ENCODE measurements at regions not wholly inside any gene's neighbourhood (a gene's known extent, or its start where the extent isn't known, plus 50 kb on each side); places are given as distances from the start of the nearest gene placed in this dataset.

DNA sequence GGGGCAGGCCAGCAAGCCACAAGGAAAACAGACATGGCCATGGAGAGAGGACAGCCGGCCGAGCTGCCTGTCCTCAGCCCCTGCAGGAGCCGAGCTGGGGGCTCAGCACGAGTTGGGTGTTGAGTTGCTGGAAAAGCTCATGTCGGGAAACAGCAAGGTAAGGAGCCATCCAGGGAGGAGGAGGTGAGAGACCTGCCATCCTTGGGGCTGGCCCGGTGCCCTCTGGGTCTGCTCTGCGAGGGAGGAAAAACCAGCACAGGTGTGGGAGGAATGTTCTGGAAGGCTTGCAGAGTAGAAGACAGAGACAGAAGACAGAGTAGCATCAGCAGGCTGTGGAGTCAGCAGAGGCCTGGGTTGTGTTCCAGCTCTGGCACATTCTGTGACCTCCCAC lies 548.8 kb downstream of the PTPRU start:
- Mint-ChIP-seq H3K4me3 (ENCODE audit: unreplicated experiment) (no peak overlapping the region), H3K36me3 (ENCODE audit: low read depth, unreplicated experiment) (no peaks in the 10 kb centered on the region), H3K9me3 (ENCODE audit: unreplicated experiment) (no peaks in the 10 kb centered on the region), H3K4me1 (ENCODE audit: unreplicated experiment) (no peaks in the 10 kb centered on the region), H3K27ac (ENCODE audit: unreplicated experiment) (no peak overlapping the region), H3K27me3 (ENCODE audit: unreplicated experiment) (peaks cover 3% of the 10 kb centered on the region)
- DNase-seq (ENCODE audit: low spot score): no peak
- TF ChIP-seq, protein P1, sequence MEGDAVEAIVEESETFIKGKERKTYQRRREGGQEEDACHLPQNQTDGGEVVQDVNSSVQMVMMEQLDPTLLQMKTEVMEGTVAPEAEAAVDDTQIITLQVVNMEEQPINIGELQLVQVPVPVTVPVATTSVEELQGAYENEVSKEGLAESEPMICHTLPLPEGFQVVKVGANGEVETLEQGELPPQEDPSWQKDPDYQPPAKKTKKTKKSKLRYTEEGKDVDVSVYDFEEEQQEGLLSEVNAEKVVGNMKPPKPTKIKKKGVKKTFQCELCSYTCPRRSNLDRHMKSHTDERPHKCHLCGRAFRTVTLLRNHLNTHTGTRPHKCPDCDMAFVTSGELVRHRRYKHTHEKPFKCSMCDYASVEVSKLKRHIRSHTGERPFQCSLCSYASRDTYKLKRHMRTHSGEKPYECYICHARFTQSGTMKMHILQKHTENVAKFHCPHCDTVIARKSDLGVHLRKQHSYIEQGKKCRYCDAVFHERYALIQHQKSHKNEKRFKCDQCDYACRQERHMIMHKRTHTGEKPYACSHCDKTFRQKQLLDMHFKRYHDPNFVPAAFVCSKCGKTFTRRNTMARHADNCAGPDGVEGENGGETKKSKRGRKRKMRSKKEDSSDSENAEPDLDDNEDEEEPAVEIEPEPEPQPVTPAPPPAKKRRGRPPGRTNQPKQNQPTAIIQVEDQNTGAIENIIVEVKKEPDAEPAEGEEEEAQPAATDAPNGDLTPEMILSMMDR (IDR thresholded peaks at IDR 0.05; ENCODE audit: unreplicated experiment): no peak

DNA sequence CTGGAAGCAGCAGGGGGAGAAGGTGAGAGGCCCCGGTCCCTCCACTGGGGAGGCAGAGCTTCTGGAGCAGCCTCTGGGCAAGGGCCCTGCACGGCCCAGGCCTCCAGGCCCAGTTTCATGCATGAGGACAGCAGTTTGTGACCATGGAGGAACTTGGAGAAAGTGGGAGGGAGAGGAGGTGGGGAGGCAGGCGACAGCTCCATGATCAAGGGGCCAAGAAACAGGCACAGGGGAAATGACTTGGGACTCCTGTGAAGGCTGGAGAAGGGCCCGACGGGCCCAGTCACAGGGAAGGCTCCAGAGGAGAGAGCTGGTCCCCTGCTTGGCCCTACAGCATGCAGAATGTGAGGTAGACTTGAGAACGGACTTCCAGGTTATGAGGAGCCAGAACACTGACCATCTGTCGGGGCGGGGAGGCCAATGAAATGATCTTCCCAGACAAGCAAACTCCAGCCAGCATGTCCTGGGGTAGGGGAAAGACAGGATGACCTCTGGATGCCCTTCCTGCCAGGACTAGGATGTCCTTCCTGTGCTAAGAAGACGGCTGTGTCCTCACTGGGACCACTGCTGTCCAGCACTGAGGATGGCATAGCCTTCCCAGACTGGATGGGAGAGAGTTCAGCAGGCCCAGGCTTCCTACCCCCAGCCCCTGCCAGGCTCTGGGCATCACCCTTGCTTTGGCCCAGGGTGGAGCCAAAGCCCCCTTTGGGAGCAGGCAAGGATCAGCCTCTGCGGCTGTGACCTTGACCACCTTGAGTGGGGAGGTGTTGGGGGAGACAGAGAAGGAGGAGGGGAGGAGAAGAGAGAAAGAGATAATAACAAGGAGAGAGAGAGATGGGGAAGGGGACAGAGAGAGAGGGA lies 548.2 kb downstream of the PTPRU start:
- Mint-ChIP-seq H3K4me1 (ENCODE audit: unreplicated experiment) (no peaks in the 10 kb centered on the region), H3K27ac (ENCODE audit: unreplicated experiment) (no peak overlapping the region), H3K9me3 (ENCODE audit: unreplicated experiment) (no peaks in the 10 kb centered on the region), H3K4me3 (ENCODE audit: unreplicated experiment) (no peak overlapping the region), H3K27me3 (ENCODE audit: unreplicated experiment) (peaks cover 3% of the 10 kb centered on the region), H3K36me3 (ENCODE audit: low read depth, unreplicated experiment) (no peaks in the 10 kb centered on the region)
- TF ChIP-seq, protein P1 (IDR thresholded peaks at IDR 0.05; ENCODE audit: unreplicated experiment): no peak
- no peak for DNase-seq (ENCODE audit: low spot score)

DNA sequence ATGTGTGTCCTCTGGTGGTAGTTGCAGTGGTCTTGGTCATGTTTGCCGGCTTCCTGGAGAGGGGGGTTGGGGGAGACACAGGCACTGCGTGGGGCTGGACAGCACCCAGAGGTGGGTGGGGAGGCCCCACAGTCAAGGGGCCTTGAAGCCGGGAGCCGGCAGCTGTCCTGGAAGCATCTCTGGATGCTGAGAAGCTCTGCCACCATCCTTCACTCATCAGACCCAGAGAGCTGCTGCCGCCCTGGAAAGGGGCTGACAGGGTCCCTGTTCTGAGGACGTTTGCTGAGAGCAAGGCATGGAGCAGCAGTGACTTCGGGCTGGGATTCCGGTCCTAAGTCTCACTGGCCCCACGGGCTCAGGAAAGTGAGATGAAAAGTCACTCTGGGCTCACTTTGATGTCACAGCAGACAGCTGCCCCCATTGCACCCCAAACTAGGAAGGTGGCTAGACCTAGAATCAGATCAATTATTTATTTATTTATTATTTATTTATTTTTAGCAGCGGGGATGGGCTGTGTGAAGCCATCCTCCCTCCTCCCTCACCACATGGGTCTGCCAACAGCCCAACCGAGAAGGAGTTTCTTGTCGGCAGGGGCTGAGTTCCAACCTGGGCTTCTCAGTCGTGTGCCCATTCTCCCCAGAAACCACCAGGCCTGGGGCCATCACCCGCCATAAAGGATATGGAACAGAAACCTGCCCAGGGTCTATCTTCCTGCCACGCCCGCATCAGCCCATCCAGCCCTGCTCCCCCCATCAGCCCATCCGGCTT lies 547.4 kb downstream of the PTPRU start:
- Mint-ChIP-seq H3K9me3 (ENCODE audit: unreplicated experiment) (no peaks in the 10 kb centered on the region), H3K36me3 (ENCODE audit: low read depth, unreplicated experiment) (no peaks in the 10 kb centered on the region), H3K27me3 (ENCODE audit: unreplicated experiment) (peaks cover 3% of the 10 kb centered on the region), H3K4me3 (ENCODE audit: unreplicated experiment) (no peak overlapping the region), H3K27ac (ENCODE audit: unreplicated experiment) (no peak overlapping the region), H3K4me1 (ENCODE audit: unreplicated experiment) (no peaks in the 10 kb centered on the region)
- no peak for DNase-seq (ENCODE audit: low spot score)
- TF ChIP-seq, protein P1 (IDR thresholded peaks at IDR 0.05; ENCODE audit: unreplicated experiment): no peak

DNA sequence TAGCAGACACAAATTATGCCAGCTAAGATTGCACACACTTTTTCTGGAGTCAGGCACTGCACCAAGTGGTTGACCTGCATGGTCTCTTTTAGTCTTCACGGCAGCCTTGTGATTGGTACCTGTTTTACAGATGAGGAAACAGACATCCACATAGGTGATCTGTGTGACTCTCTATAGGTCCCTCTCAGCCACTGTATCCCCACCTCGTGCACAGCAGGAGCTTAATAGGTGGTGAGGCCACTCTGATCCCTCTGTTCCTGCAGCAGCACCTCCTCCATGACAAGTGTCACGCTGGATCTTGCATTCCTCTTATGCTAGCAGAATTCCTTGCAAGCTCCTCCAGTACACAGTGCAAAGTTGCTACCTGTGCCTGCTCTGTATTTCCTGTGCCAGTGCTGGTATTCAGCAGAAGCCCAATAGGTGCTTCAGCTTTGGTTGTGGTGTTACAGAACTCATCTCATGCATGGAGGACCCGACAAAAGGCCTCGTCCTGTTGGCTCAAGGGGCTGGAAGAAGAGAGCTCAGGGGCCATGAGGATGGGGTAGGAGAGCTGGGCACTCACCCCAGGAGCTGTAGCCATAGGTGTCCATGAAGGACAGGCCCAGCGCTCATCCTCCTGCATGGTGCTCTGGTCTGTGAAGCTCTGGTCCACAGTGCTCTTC lies 546.7 kb downstream of the PTPRU start:
- Mint-ChIP-seq H3K27ac (ENCODE audit: unreplicated experiment) (no peak overlapping the region), H3K36me3 (ENCODE audit: low read depth, unreplicated experiment) (no peaks in the 10 kb centered on the region), H3K27me3 (ENCODE audit: unreplicated experiment) (peaks cover 3% of the 10 kb centered on the region), H3K4me3 (ENCODE audit: unreplicated experiment) (no peak overlapping the region), H3K9me3 (ENCODE audit: unreplicated experiment) (no peaks in the 10 kb centered on the region), H3K4me1 (ENCODE audit: unreplicated experiment) (no peaks in the 10 kb centered on the region)
- no peak for DNase-seq (ENCODE audit: low spot score)
- TF ChIP-seq, protein P1 (IDR thresholded peaks at IDR 0.05; ENCODE audit: unreplicated experiment): no peak

Measured in endothelial cell (in vitro differentiated cells).